ENCODE measurements at regions not wholly inside any gene's neighbourhood (a gene's known extent, or its start where the extent isn't known, plus 50 kb on each side); places are given as distances from the start of the nearest gene placed in this dataset.

GRCh38 chr11:95647355-95647754, 142.2 kb downstream of the FAM76B start:
- TF ChIP-seq CTCF (IDR thresholded peaks at IDR 0.05) = no peak
- TF ChIP-seq POLR2A (IDR thresholded peaks at IDR 0.05) = no peak

All from transverse colon (tissue), 3 donors.